MM.1S (cell line): ENCODE measurements at regions not wholly inside any gene's neighbourhood (a gene's known extent, or its start where the extent isn't known, plus 50 kb on each side); places are given as distances from the start of the nearest gene placed in this dataset.

Experiments used
- EZH2 ChIP-seq: fragments of 300-600 bp; sonication (generic); optimal IDR thresholded peaks from 2 replicates; pipeline ENCODE3; 2017; ENCODE audit warnings: low read depth, mild to moderate bottlenecking, antibody characterized with exemption, low read length, mixed read lengths
- TF ChIP-seq, protein P1 (sequence below): fragments of 300-600 bp; sonication (generic); IDR thresholded peaks from 2 replicates; pipeline ENCODE4 v1.5.1; 2016; ENCODE audit warnings: antibody characterized with exemption, low read length, mixed read lengths

GRCh38 chr5:27216367-27216950 is 178.1 kb upstream of the CDH9 start:
- TF ChIP-seq, protein P1, sequence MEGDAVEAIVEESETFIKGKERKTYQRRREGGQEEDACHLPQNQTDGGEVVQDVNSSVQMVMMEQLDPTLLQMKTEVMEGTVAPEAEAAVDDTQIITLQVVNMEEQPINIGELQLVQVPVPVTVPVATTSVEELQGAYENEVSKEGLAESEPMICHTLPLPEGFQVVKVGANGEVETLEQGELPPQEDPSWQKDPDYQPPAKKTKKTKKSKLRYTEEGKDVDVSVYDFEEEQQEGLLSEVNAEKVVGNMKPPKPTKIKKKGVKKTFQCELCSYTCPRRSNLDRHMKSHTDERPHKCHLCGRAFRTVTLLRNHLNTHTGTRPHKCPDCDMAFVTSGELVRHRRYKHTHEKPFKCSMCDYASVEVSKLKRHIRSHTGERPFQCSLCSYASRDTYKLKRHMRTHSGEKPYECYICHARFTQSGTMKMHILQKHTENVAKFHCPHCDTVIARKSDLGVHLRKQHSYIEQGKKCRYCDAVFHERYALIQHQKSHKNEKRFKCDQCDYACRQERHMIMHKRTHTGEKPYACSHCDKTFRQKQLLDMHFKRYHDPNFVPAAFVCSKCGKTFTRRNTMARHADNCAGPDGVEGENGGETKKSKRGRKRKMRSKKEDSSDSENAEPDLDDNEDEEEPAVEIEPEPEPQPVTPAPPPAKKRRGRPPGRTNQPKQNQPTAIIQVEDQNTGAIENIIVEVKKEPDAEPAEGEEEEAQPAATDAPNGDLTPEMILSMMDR: no peak
- TF ChIP-seq EZH2: no peak
